ENCODE measurements at regions not wholly inside any gene's neighbourhood (a gene's known extent, or its start where the extent isn't known, plus 50 kb on each side); places are given as distances from the start of the nearest gene placed in this dataset.
A peak's percentile ranks its signal among the peaks of the same experiment; 100 is the strongest.
"Not testable (repeated sequence)": the region's sequence is repeated elsewhere in the genome, so short reads cannot be mapped to it uniquely, and the experiment has no call there.

DNA sequence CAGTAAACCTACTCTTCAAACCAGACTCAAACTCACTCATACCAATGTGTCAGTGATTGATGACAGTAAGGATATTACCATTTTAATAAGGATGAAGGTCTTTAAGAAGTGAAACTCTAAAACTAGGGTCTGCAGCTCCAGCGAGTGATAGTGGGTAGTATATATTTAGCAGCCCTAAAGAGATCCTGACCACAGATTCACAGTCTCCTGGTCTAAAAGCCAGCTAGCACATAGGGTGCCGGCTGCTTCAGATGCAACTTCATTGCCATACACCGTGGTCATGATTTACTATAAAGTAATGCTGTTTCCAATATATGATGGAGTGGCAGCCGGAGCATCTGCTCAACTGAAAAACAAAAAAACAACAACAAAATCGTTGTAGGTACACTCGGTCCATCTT lies 99.6 kb upstream of the MDM1 start:
- Mint-ChIP-seq H3K27ac (no peak overlapping the region), H3K4me1 (no peaks in the 10 kb centered on the region), H3K36me3 (peaks cover 32% of the 10 kb centered on the region), H3K4me3 (no peak overlapping the region), H3K9me3 (ENCODE audit: low read depth) (peaks cover 8% of the 10 kb centered on the region), H3K27me3 (no peaks in the 10 kb centered on the region)
- CTCF ChIA-PET: interaction anchor here (0.6 kb wide), 1 partner anchor 21 kb away, joined by 3 read pairs; no protein-coding TSS in a partner anchor
- no peak for ATAC-seq
- DNase-seq: no peak

DNA sequence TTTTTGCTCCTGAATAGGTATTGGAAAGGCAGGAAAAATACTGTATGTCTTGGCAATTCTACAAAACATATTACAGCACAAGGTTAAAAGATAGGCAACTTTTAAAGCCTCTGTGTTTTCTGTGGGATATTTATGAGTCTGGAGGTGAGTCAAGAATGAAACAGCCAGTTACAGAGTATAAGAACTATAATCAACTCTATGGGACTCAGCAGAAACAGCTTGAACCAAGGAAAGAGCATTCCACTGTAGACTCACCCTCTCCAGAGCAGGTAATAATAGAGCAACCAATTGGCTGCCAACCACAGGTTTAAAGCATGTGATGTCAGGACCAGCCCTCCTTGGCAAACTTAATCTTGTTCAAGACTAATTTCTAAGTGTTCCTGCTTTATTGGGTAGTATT lies 100.5 kb upstream of the MDM1 start:
- H3K27ac Mint-ChIP-seq: no peak overlapping the region
- H3K9me3 Mint-ChIP-seq (ENCODE audit: low read depth): peaks cover 8% of the 10 kb centered on the region
- H3K4me1 Mint-ChIP-seq: no peaks in the 10 kb centered on the region
- no peak for DNase-seq
- CTCF ChIA-PET: interaction anchor here (0.6 kb wide), 1 partner anchor 20 kb away, joined by 3 read pairs; no protein-coding TSS in a partner anchor
- H3K27me3 Mint-ChIP-seq: no peaks in the 10 kb centered on the region
- H3K4me3 Mint-ChIP-seq: no peak overlapping the region
- peaks cover 38% of the 10 kb centered on the region for H3K36me3 Mint-ChIP-seq
- no peak for ATAC-seq

DNA sequence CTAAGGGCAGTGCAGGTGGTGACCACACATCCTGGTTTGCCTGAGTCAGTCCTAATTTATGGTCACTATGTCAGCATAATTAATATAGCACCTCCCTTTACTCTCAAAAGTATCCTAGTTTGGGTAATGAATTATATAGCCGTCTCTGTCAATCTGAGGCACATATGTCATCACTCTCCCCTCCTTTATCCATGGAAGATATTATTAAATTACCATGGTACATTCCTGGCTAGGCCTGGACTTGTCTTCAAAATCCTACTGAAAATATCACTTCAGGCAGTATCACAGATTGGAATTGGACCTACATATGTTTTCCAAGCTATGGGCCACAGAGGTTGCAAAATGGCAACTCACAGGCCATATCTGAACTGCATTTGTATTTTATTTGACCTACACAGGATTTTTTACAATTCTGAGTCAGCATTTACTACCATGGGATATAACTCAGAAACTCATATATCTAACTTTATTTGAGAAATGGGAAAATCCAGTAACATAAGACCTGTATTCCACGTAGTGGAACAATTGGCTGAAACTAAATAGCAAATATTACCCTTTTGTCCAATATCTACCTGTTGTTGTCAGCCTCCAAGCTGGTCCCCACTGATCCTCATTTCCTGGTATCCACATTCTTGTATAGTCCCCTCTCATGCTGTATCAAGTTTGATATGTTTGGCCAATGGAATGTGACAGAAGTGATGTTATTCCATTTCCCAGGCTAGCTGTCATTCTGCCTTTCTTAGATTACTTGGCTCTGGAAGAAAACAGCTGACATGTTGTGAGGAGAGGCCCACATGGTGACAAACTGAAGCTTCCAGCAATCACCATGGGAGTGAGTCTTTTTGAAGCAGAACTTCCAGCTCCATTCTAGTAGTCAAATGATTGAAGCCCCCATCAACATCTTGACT lies 102.5 kb upstream of the MDM1 start:
- Mint-ChIP-seq H3K4me1 (peaks cover 1% of the 10 kb centered on the region), H3K27ac (no peak overlapping the region), H3K27me3 (no peaks in the 10 kb centered on the region), H3K4me3 (no peak overlapping the region), H3K9me3 (ENCODE audit: low read depth) (peaks cover 8% of the 10 kb centered on the region), H3K36me3 (peaks cover 40% of the 10 kb centered on the region)
- no peak for DNase-seq
- ATAC-seq: no peak
- CTCF ChIA-PET: interaction anchor here (0.8 to 2.0 kb wide), 4 partner anchors 8 to 80 kb away, joined by 3 to 7 read pairs (median 4); no protein-coding TSS in a partner anchor

DNA sequence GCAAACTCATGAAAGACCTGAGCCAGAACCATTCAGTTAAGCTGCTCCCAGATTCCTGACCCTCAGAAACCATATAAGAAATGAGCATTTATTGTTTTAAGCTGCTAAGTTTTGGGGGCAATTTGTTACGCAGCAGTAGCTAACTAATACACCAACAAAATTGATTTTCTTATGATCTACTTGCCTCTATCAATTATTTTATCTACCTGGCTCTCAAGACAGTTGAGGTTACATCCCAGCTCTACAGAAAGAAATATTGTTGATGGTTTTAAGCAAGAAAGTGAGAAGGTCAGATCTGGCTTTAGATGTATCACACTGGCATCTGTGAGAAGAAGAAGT lies 103.1 kb upstream of the MDM1 start:
- no peak overlapping the region for H3K4me3 Mint-ChIP-seq
- peaks cover 8% of the 10 kb centered on the region for H3K9me3 Mint-ChIP-seq (ENCODE audit: low read depth)
- peaks cover 3% of the 10 kb centered on the region for H3K4me1 Mint-ChIP-seq
- H3K27me3 Mint-ChIP-seq: no peaks in the 10 kb centered on the region
- CTCF ChIA-PET: interaction anchor here (0.8 to 2.0 kb wide), 3 partner anchors 12 to 81 kb away, joined by 3 to 7 read pairs (median 4); no protein-coding TSS in a partner anchor
- no peak overlapping the region for H3K27ac Mint-ChIP-seq
- peaks cover 42% of the 10 kb centered on the region for H3K36me3 Mint-ChIP-seq
- ATAC-seq (no peak), DNase-seq (no peak)

GRCh38 chr12:68435816-68436215 lies 103.7 kb upstream of the MDM1 start:
- Mint-ChIP-seq H3K27ac (no peak overlapping the region), H3K27me3 (no peaks in the 10 kb centered on the region), H3K9me3 (ENCODE audit: low read depth) (peaks cover 8% of the 10 kb centered on the region), H3K4me1 (peaks cover 5% of the 10 kb centered on the region), H3K36me3 (peaks cover 42% of the 10 kb centered on the region), H3K4me3 (no peak overlapping the region)
- CTCF ChIA-PET: interaction anchor here (0.6 to 2.0 kb wide), 3 partner anchors 11 to 77 kb away, joined by 3 to 7 read pairs (median 4); no protein-coding TSS in a partner anchor
- no peak for ATAC-seq
- DNase-seq: no peak

DNA sequence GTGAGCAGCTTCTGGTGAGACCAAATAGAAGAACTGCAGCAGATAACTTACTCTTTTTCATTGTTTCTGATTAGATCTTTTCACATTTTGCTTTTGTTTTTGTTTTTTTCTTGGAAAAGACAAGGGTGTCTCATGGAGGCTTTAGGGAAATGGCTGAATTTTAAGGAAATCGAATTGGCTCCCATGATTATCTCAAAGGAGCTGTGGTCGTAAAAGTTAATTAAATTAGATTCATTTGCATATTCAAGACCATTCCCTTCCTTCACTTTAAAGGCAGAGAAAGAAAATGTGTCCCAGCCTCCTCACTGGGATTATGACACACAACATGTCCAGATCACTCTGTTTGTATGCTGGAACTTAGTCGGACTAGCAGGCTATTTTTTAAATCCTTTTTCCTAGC lies 106.4 kb upstream of the MDM1 start:
- ATAC-seq (no peak), DNase-seq (no peak)
- CTCF ChIA-PET: no interaction called here
- H3K36me3 Mint-ChIP-seq: peaks cover 45% of the 10 kb centered on the region
- H3K9me3 Mint-ChIP-seq (ENCODE audit: low read depth): peaks cover 11% of the 10 kb centered on the region
- H3K4me1 Mint-ChIP-seq: peaks cover 29% of the 10 kb centered on the region
- no peak overlapping the region for H3K4me3 Mint-ChIP-seq
- H3K27ac Mint-ChIP-seq: no peak overlapping the region
- H3K27me3 Mint-ChIP-seq: no peaks in the 10 kb centered on the region

DNA sequence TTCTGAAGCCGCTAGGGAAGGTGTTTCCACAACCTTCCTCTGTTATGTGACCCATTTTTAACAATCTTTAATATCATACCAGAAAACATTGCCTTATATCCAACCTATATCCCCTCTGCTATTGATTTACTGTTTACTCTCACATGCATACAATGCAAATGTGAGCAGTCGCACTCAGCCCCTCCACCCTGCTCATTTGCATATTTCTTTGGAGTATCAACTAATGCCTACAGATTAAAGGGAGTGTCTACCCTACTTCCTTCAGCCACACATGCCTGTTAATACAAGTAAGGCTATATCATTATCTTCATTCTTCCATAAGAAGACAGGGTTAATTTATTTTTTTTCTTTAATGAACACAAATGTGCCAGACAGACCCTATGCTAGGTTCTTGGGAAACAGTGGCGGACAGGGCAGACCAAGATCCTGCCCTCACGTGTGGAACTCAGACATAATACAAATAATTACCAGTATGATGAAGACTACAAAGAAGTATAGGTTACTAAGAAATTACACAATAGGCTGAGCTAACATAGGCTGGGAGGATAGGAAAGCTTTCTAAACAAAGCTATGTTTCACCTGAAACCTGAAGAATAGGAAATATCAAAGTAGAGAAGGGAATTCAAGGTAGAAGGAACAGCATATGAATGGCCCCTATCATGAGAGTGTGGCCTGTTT lies 107.3 kb upstream of the MDM1 start:
- Mint-ChIP-seq H3K4me1 (peaks cover 31% of the 10 kb centered on the region), H3K4me3 (no peak overlapping the region), H3K27me3 (no peaks in the 10 kb centered on the region), H3K36me3 (peaks cover 47% of the 10 kb centered on the region), H3K9me3 (ENCODE audit: low read depth) (peaks cover 13% of the 10 kb centered on the region), H3K27ac (no peak overlapping the region)
- DNase-seq: no peak
- ATAC-seq: no peak
- CTCF ChIA-PET: no interaction called here

GRCh38 chr12:68440068-68440581 lies 108.0 kb upstream of the MDM1 start:
- H3K4me3 Mint-ChIP-seq: no peak overlapping the region
- DNase-seq (no peak), ATAC-seq (no peak)
- no peaks in the 10 kb centered on the region for H3K27me3 Mint-ChIP-seq
- H3K36me3 Mint-ChIP-seq: peaks cover 45% of the 10 kb centered on the region
- H3K27ac Mint-ChIP-seq: no peak overlapping the region
- peaks cover 11% of the 10 kb centered on the region for H3K9me3 Mint-ChIP-seq (ENCODE audit: low read depth)
- peaks cover 31% of the 10 kb centered on the region for H3K4me1 Mint-ChIP-seq
- CTCF ChIA-PET: no interaction called here

DNA sequence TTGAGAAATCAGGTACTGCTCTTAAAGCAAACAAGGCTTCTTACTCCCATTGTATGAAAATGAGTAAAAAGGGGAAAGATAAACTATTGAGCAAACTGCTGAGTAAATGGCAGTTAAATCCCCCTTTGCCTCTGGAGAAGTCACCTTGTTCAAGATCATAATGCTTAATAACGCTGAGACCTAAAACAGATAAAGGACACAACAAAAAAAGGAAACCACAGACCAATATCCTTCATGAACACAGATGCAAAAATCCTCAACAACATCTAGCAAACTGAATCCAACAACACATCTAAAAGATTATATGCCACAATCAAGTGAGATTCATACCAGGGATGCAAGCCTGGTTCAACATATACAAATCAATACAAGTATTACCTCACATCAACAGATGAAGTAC lies 109.0 kb upstream of the MDM1 start:
- Mint-ChIP-seq H3K4me1 (peaks cover 39% of the 10 kb centered on the region), H3K4me3 (no peak overlapping the region), H3K27ac (peak overlapping the region; percentile 64), H3K36me3 (peaks cover 41% of the 10 kb centered on the region), H3K9me3 (ENCODE audit: low read depth) (peaks cover 8% of the 10 kb centered on the region), H3K27me3 (no peaks in the 10 kb centered on the region)
- no peak for DNase-seq
- ATAC-seq: peak; percentile 9
- CTCF ChIA-PET: interaction anchor here (1.1 kb wide), 1 partner anchor 69 kb away, joined by 6 read pairs; no protein-coding TSS in a partner anchor

GRCh38 chr12:68442353-68442972 lies 110.3 kb upstream of the MDM1 start:
- not testable (repeated sequence) for H3K4me3 Mint-ChIP-seq; H3K27me3 Mint-ChIP-seq; H3K9me3 Mint-ChIP-seq (ENCODE audit: low read depth)
- peak; percentile 47 for ATAC-seq
- DNase-seq: peak; percentile 64
- CTCF ChIA-PET: interaction anchor here (1.1 kb wide), 2 partner anchors 9 to 10 kb away, joined by 3 read pairs; no protein-coding TSS in a partner anchor
- H3K4me1 Mint-ChIP-seq: peaks cover 49% of the 10 kb centered on the region
- H3K36me3 Mint-ChIP-seq: peaks cover 32% of the 10 kb centered on the region
- H3K27ac Mint-ChIP-seq: peak overlapping the region; percentile 15

DNA sequence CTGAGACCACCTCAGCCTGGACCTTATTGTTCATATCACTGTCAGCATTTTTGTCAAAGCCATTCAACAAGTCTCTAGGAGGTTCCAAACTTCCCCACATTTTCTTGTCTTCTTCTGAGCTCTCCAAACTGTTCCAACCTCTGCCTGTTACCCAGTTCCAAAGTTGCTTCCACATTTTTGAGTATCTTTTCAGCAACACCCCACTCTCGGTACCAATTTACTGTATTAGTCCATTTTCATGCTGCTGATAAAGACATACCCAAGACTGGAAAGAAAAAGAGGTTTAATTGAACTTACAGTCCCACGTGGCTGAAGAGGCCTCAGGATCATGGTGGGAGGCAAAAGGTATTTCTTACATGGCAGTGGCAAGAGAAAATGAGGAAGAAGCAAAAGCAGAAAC lies 111.5 kb upstream of the MDM1 start:
- H3K27me3 Mint-ChIP-seq; H3K9me3 Mint-ChIP-seq (ENCODE audit: low read depth); H3K4me3 Mint-ChIP-seq; ATAC-seq; DNase-seq; H3K27ac Mint-ChIP-seq: not testable (repeated sequence)
- Mint-ChIP-seq H3K4me1 (peaks cover 60% of the 10 kb centered on the region), H3K36me3 (peaks cover 31% of the 10 kb centered on the region)
- CTCF ChIA-PET: interaction anchor here (0.9 kb wide), 1 partner anchor 24 kb away, joined by 3 read pairs; no protein-coding TSS in a partner anchor

DNA sequence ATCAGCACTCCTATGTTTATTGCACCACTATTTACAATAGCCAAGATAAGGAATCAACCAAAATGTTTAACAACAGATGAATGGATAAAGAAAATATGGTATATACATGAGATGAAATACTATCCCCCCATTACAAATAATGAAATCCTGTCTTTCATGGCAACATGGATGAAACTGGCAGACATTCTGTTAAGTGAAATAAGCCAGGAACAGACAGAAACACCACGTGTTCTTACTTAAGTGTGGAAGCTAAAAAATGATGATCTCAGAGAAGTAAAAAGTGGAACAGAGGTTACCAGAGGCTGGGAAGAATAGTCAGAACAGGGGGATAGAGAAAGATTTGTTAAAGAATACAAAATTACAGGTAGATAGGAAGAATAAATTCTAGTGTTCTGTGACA lies 113.7 kb upstream of the MDM1 start:
- ATAC-seq (no peak), DNase-seq (no peak)
- Mint-ChIP-seq H3K27me3 (no peaks in the 10 kb centered on the region), H3K4me3 (no peak overlapping the region), H3K27ac (peak overlapping the region; percentile 16), H3K4me1 (peaks cover 72% of the 10 kb centered on the region), H3K9me3 (ENCODE audit: low read depth) (peaks cover 8% of the 10 kb centered on the region), H3K36me3 (peaks cover 35% of the 10 kb centered on the region)
- CTCF ChIA-PET: no interaction called here

DNA sequence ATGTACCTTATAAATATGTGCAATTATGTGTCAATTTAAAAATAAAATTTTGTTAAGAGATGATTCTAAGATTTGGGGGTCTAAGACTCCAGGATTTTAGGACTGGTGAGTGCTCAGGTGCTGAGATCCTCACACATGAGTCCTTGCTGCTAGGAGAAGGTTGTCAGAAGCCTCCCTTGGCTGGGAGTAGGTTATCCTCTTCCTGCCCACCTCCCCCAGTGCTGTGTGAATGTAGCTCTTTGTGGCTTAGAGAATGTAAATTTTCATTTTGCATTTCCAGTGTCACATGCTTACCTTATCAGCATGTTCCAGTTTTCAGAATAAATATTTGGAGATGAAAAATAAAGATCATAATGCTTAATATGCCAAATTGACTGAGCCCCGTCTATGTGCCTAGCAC lies 114.2 kb upstream of the MDM1 start:
- H3K4me3 Mint-ChIP-seq: no peak overlapping the region
- H3K9me3 Mint-ChIP-seq (ENCODE audit: low read depth): peaks cover 8% of the 10 kb centered on the region
- CTCF ChIA-PET: interaction anchor here (1.0 kb wide), 1 partner anchor 11 kb away, joined by 4 read pairs; no protein-coding TSS in a partner anchor
- DNase-seq (no peak), ATAC-seq (no peak)
- H3K36me3 Mint-ChIP-seq: peaks cover 32% of the 10 kb centered on the region
- H3K4me1 Mint-ChIP-seq: peaks cover 71% of the 10 kb centered on the region
- H3K27ac Mint-ChIP-seq: no peak overlapping the region
- H3K27me3 Mint-ChIP-seq: no peaks in the 10 kb centered on the region
